ENCODE measurements at regions not wholly inside any gene's neighbourhood (a gene's known extent, or its start where the extent isn't known, plus 50 kb on each side); places are given as distances from the start of the nearest gene placed in this dataset.

DNA sequence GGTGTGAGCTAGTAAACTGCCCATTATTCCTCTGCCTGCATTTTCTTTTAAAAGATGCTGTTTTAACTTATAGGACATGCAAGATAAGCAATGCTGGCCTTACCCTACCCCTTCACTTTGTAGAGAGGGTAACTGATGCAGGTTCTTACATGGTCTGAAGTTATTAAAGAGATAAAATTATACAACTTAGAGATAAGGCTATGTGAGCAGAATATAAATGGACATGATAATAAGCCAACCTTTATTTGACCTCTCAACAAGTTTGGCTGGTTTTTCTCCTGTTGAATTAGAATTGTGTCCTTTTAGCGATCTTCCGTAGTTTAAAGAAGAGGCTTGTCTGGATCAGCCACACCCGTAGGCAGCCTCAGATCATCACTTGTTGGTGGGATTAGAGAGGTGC, 377.0 kb downstream of the BTBD3 start:
- TF ChIP-seq EP300 (IDR thresholded peaks at IDR 0.05) (no peak), POLR2A (IDR thresholded peaks at IDR 0.05) (no peak)
- TF ChIP-seq, protein P1, sequence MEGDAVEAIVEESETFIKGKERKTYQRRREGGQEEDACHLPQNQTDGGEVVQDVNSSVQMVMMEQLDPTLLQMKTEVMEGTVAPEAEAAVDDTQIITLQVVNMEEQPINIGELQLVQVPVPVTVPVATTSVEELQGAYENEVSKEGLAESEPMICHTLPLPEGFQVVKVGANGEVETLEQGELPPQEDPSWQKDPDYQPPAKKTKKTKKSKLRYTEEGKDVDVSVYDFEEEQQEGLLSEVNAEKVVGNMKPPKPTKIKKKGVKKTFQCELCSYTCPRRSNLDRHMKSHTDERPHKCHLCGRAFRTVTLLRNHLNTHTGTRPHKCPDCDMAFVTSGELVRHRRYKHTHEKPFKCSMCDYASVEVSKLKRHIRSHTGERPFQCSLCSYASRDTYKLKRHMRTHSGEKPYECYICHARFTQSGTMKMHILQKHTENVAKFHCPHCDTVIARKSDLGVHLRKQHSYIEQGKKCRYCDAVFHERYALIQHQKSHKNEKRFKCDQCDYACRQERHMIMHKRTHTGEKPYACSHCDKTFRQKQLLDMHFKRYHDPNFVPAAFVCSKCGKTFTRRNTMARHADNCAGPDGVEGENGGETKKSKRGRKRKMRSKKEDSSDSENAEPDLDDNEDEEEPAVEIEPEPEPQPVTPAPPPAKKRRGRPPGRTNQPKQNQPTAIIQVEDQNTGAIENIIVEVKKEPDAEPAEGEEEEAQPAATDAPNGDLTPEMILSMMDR (IDR thresholded peaks at IDR 0.05), result no peak

Measured in tibial nerve (tissue), 4 donors.